LHCN-M2 (cell line): ENCODE measurements at regions not wholly inside any gene's neighbourhood (a gene's known extent, or its start where the extent isn't known, plus 50 kb on each side); places are given as distances from the start of the nearest gene placed in this dataset.
"Not testable (repeated sequence)": the region's sequence is repeated elsewhere in the genome, so short reads cannot be mapped to it uniquely, and the experiment has no call there.

Experiments
- DNase-seq: peaks from one replicate; pipeline ENCODE4 v3.0.0-alpha.2; 2012; ENCODE audit warnings: low read depth

GRCh38 chr18:60319129-60319528 is 53.4 kb downstream of the MC4R start:
- DNase-seq, result no peak

- DNase-seq, result no peak
Observed at GRCh38 chr18:60311676-60312360, 60.8 kb downstream of the MC4R start.

- no peak for DNase-seq
Observed at GRCh38 chr18:60295674-60296073, 76.9 kb downstream of the MC4R start.

- DNase-seq, result no peak
Observed at GRCh38 chr18:60292186-60292585, 80.4 kb downstream of the MC4R start.

- no peak for DNase-seq
Observed at GRCh38 chr18:60279391-60279790, 93.2 kb downstream of the MC4R start.

- DNase-seq, result no peak
Observed at GRCh38 chr18:60277855-60278480, 94.6 kb downstream of the MC4R start.

- DNase-seq, result no peak
Observed at GRCh38 chr18:60267391-60268058, 105.0 kb downstream of the MC4R start.

GRCh38 chr18:60266558-60266957 is 106.0 kb downstream of the MC4R start:
- DNase-seq, result no peak

GRCh38 chr18:60259052-60259681 is 113.4 kb downstream of the MC4R start:
- DNase-seq, result peak; percentile 2

GRCh38 chr18:60249388-60249787 is 123.2 kb downstream of the MC4R start:
- no peak for DNase-seq

- DNase-seq, result no peak
Observed at GRCh38 chr18:60248336-60249330, 123.9 kb downstream of the MC4R start.

GRCh38 chr18:60247103-60247502 is 125.5 kb downstream of the MC4R start:
- no peak for DNase-seq

GRCh38 chr18:60246606-60247005 is 126.0 kb downstream of the MC4R start:
- DNase-seq, result no peak

- no peak for DNase-seq
Observed at GRCh38 chr18:60245096-60245495, 127.5 kb downstream of the MC4R start.

- not testable (repeated sequence) for DNase-seq
Observed at GRCh38 chr18:60239024-60239710, 133.4 kb downstream of the MC4R start.

- no peak for DNase-seq
Observed at GRCh38 chr18:60235164-60235563, 137.4 kb downstream of the MC4R start.

GRCh38 chr18:60232541-60232940 is 140.0 kb downstream of the MC4R start:
- peak; percentile 5 for DNase-seq

GRCh38 chr18:60228609-60229595 is 143.7 kb downstream of the MC4R start:
- no peak for DNase-seq

- DNase-seq, result no peak
Observed at GRCh38 chr18:60215432-60215831, 157.1 kb downstream of the MC4R start.
